HG02938 (cell line): ENCODE measurements at regions not wholly inside any gene's neighbourhood (a gene's known extent, or its start where the extent isn't known, plus 50 kb on each side); places are given as distances from the start of the nearest gene placed in this dataset.

Source experiments
- ATAC-seq: cut with Tn5 transposase; IDR thresholded peaks from one replicate; pipeline ENCODE4 v1.9.1; 2021; ENCODE audit warnings: mild to moderate bottlenecking, moderate library complexity; ENCODE audit not compliant: unreplicated experiment

DNA sequence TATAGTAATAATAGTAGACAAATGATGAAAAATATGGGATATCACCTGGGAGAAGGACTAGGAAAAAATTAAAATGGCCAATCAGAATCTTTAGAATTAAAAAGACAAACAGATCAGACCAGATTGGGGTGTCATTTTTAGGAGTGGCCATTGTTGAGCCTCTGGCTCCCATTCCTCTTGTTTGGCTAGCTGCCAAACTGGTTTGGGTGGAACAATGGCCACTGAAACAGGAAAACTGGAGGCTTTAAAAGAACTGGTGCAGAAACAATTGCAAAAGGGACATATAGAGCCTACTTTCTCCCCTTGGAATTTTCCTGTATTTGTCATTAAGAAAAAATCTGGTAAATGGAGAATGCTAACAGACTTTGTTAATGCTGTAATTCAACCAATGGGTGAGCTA lies 294.8 kb upstream of the DKK2 start:
- no peak for ATAC-seq

DNA sequence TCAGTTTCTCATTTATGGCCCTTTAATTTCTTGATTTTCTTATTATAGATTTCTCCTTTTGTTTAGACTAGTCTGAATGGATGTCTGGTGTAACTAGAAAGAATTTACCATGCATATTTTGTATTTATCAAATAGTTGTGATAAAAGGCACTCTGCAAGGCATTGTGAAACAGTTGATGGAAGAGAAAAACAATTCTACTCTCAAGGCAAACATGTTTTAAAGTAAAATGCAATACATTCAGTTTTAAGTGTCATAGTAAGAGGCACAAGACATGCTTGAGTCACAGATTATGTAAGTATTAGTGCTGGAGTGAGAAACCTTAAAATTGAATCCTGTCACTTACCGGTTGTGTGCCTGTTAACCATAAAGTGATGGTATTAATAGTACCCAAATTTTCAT lies 283.3 kb upstream of the DKK2 start:
- no peak for ATAC-seq

DNA sequence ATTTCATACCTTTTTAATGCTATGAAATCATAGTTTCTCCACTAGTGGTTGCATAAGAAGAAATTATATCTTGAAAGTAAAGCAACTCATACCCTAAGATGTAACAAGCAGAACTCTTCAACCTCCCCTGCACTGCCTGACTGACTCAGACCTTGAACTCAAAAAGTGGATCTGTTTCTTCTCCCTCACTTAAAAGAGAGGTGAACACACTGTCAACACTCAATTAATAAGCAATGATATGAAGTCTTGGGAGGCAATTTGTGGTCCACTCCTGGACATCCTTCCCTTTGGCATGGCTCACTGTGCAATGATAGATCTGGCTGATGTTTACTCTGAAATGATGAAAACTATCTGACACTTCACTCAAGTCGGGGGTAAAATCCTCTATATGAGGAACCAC lies 282.0 kb upstream of the DKK2 start:
- ATAC-seq: no peak

DNA sequence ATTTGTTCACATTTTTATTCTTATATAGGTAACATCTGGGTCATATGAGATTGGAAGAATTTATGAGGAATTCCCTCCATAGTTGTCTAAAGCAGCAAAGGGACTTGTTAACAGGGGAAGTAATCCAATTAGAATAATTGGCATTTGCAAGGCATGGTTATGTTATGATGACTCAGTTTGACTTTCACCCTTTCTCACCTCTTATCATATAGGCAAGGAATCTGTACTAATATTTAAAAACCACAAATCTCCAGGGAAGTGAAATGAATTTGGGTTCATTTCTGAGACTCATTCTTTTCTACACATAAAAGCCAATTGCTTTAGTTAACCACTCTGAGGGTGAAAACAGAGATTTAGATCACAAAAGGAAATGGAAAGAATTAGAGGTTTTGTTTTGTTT lies 281.5 kb upstream of the DKK2 start:
- no peak for ATAC-seq

DNA sequence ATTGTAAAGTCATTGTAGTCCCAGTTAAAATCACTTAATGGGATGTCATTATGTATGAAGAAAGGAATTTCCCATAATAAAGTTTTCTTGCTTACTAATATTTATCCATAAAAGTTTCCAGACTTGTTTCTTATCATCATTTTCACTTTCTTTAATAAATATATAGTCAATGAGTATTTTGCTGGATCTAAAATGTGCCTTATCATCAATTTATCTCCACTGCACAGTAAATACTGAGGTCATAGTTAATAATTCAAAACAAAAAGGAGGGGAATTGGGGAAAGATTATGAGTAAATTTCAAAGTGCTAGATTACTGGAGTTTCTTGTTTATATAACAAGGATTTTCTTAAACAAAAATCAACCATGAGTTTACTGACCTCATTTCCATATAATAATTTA lies 279.5 kb upstream of the DKK2 start:
- ATAC-seq: no peak

DNA sequence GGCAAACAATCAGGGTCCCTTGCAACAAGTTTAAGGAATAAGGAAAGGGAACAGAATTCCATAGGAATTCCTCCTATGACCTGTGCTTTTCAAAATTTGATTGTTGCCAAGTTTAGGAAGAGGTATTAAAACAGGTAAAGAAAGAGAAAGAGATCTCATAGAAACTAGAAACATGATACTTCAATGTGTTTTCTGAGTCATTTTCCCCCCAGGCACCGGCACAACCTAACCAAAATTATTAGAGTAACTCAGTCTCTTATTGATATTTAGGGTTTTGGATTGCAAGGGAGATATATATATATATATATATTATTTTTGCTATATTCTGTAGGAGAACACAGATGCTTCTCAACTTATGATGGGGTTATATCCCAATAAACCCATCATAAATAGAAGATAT lies 278.0 kb upstream of the DKK2 start:
- ATAC-seq: no peak

DNA sequence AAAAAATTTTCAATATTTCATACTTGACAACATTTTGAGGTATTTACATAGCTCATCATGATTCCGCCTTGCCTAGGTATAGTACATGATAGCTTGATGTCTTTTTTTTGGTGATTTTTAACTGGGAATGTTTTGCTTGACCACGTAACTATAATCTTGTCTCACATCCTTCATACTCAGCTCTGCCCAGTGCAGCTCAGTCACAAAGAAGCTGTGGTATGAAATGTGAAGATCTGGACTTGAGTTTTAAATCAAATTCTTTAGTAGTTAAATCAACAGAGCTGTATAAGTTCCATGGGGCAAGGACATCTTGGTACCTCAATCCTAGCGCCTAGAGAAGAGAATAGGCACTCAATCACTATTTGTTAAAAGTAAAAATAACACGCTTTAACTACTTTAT lies 276.3 kb upstream of the DKK2 start:
- ATAC-seq: no peak

DNA sequence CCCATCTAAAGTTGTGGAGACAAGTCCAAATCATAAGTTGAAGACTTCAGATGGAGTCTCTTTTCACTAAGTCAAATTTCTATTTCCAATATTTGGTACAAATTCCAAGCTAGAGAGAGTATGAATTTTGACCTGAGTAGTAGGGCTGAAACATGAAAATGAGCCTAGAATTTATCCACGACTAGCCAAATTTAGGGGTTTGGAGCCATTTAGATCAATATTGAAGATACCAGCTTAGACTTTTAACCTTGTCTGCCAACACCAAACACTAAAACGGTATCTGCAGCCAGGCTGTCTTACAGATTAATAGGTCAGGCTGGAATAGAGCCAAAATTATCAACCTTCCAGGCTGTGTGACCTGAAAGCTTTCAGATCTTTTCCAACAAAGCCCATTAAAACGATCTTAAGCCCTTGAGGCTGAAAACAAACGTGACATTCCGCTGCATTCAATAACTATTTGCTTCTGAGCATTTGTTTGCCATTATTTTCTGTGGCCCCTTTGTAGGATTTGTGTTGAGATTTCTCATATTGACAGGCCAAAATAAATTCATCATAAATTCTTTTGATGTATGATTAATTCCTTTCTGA lies 268.7 kb upstream of the DKK2 start:
- no peak for ATAC-seq

DNA sequence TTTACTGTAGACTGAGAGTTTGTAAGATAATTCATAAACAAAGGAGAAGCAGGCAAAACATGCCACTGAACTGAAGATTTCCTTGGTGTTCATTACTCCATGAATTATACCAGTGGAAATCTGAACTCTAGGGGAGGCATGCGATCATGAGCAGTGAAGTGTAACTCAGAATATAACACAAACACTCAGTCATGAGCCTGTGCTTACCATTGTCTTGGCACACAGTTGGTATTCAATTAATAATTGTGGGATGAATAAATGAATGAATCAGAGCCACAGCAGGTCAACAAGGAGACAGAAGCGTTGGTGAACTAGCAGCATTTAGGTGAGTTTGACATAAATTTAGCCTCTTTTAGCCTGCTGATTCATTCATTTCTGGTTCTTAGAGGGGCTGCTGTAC lies 263.5 kb upstream of the DKK2 start:
- ATAC-seq: no peak

DNA sequence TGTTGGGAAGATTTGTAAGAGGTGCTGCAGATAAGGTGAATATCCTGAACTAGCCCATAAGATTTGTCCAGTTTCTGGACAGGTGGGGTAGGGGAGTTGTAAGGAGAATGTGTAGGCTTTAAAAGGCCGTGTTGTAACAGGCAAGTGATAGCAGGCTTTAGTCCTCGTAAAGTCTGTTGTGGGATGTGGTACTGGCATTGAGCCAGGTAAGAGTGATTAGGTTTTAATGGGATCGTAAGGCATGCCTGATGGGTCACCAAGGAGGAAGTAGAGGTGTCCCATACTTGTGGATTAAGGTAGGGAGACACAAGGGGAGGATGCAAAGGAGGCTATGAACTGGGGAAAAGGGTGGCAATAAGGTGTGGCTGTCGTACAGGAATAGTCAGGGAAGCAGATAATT lies 256.9 kb upstream of the DKK2 start:
- no peak for ATAC-seq

DNA sequence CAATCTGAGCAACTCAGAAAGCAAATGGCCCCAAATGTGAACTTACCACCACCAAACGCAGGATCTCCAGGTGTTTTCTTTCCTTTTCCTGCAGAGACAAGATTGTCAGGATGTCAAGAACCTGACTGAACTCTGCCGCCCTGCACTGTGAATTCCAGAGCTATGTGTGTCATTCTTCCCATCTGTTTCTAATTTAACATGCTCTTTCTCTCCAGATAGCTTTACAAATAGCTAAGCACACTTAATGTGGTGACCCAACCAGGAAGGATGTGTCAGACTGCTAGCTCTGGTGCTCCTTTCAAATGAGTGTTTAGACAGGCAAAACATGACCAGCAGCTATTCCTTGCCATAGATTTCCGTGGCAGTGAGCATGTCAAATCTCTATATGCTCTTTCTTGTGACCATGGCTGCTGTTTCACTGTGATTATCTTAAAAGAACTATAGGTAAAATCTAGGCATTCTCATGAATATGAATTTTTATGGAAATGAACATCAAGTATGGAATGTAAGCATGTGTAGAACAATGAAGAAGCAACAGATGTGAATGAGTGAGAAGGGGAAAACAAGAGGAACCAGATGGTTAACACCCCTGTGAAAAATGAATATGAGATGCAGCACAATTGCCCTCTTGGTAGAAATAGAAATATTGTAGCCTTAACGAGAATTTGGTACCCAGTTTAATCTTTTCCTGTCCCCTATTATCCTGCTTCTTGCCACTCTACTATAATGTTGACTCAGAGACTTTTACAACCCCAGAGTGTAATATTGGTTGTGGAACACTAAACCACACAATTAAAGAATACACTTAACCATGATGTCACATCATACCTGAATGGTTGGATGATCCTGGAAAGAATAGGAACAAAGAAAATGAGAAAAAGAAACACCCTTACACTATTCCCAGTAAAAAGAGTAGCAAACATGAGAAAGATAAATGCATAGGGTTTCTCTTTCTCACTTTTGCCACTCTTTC lies 247.8 kb upstream of the DKK2 start:
- ATAC-seq: no peak

DNA sequence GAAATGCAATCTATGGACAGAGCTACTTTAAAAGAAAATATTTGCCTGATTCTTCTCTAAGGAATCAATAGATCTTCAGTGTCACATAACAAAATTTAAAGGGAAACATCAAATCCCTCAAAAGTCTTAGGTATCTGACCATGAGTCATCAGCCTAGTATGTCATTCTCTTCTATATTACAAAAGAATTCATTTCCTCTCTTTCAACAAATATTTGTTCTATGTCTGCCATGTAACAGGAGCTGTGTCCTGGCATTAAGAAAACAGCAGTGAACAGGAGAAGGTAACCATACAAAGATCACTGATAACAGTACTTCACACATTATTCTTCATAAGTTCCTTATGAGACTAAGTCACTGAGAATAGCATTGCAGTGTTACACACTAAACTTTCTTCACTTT lies 243.6 kb upstream of the DKK2 start:
- no peak for ATAC-seq

DNA sequence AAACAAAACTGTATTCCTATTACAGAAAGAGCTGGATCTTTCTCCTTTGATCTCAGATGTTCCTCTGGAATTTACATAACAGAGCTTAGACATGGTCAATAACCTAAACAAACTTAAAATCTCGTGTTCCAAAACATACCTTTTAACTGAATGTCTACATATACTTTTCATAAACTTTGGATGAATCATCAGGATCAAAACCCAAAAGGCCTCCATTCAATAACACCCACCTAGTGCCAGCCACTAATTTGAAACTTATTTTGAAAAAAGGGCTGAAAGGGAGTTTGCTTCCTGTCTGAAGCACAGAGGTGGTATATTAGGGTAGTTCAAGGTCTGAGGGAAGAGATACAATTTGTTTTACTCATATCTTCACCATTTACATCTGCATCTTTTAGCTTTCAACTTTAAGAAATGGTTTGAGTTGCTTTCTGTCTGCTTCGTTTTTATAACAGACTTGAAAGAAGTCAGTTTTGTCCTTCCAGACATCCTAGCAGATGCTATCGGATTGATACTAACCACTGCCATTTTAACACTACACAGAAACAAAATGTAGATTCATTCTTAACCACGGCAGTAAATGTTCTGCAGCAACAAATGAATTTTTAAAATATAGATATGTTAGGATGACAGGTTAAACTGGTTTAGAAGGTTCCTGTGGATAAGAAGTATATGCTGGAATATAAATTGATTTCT lies 242.8 kb upstream of the DKK2 start:
- no peak for ATAC-seq

DNA sequence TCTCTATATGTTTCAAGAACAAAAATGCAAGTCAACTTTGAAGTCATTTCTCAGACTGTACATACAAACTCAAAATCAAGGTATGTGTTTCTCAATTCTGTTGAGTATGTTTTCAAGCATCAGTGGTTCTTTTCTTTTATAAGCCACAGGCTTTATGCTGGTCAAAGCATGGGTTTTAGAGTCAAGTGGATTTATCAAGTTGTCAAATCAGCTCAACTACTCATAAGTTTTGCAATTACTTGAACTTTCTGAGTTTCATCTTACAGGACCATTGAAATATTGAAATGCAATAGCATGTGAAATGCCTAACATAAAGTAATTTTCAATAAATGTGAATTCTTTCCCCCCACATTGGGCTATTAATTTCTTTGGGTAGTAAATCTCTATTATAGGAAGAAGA lies 239.9 kb upstream of the DKK2 start:
- ATAC-seq: no peak

DNA sequence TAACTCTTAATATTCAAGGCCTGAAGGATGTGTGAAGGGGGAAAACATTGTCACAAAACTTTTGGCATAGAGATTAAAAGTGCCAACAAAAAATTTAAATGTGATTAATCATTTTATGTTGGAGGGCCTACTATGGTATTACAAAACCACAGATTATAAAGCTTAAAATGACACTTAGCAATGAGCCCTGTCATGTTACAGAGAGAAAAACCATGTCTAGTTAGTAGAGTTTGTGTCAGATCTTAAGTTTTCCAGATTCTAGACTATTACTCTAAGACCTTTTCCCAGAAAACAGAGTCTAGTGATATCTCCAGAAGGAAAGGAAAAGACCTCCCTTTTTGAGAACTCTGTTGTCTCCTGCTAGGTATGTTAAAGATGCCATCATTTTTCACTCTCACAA lies 239.1 kb upstream of the DKK2 start:
- ATAC-seq: no peak

DNA sequence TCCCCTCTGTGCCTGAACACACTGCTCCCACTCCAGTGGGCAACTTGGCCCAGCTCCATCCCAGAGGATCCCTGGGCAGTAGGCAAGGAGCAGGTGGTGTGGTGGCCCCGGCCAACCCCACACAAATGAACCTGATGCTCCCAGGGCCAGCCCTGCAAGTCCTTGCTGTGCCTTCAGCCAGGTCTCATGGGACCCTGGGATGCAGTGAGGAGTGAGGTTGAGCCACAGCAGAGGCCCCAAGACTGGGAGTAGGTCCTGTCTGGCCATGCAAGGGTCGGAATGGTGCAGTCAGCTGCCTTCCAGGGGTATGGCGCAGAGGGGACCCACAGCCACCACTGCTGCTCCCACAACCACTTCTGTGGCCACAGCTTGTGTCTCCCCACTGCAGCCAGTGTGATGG lies 234.5 kb upstream of the DKK2 start:
- no peak for ATAC-seq

DNA sequence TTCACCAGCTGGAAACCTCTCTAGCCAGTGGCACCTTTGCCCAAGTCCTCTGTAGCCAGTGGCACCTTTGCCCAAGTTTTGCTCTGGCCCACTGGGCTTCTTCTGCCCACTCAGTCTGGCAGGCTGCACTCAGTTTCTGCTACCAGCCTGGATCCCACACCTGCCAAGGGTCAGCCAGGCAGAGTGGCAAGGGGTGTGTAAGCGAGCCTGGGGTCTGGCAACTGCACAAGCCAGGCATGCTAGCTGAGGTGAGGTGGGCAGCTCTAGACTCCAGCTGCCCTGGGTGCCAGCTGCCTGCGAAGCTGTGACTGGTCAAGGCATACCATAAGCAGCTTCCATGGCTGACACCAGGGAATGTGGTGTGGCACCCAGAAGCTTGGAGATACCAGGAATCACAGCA lies 233.1 kb upstream of the DKK2 start:
- ATAC-seq: no peak

DNA sequence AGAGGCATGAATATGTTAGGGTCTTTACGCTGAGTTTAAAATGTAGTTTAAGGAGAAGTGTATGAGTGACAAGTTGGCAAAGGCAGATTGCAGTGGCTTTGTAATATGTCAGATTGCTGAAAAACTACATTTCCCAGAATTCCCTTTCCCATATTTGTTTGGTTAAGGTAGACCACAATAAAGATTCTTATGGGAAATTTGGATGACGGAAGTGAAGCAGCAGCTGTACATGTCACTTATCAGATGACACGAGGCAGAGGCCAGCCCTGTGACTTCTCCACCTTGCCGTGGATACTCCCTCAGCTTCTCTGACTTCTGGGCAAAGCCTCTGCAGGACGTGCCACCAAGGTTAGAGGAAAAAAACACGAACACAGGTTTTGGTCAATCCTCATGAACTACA lies 229.7 kb upstream of the DKK2 start:
- no peak for ATAC-seq

DNA sequence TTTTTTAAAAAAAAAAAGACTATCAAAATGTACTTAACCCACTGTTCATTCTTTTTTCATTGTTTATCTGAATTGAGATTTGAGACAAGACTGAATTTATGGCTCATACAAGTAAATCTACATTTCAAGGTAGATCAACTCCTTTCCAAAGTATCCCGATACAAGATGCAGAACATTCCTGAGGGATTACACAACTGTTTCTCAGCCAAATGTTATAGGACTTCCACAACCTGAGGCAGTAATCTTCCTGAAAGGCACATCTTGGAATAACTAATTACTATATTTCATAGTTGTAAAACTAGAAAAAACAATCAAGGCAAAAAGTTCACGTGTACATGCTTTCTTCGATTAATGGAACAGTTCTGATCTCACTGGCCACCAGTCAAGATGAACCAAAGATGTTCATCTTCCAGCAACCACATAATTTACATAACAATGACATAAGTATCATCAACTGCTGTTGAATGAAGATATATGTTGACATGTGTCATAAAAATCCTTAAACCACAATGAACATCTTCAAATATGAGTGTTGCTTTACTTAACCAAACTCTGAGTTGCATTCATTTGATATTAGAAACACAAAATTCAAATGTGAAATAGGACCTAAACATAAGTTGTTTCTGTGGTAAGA lies 225.2 kb upstream of the DKK2 start:
- no peak for ATAC-seq

DNA sequence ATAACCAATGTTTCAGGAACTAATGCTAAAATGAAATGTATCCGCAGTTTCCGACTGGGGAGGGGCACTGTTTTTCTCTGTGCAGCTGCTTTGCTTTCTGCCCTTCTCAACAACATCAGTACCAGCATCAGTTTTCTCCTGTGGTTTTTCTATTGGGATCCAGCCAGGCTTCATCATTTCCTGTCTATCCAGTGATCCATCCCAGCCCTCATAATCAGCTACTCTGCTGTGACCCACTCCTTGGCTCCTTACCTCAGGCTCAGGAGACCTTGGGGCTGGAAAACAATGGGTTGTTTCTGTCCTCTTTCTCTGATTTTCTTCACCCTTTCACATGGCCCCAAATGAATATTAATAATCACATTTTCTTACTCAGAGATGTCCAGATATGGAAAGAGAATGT lies 222.2 kb upstream of the DKK2 start:
- ATAC-seq: no peak

DNA sequence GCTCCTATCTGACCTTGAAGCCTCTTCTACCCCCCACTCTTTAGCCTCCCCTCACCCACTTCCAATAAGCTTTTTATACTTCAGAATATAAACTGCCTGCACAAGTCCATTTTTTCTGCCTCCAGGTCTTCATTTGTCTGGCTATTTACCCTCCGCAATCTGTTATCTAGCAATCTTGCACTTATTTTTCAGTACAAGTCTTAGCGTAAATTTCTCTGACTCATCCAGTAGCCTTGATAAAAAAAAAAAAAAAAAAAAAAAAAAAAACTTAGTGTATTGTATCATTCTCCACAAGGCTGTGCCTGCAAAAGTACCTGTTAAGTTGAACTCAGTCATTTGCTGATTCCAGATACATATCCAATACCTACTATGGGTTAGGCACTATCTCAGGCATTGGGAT lies 219.5 kb upstream of the DKK2 start:
- no peak for ATAC-seq

DNA sequence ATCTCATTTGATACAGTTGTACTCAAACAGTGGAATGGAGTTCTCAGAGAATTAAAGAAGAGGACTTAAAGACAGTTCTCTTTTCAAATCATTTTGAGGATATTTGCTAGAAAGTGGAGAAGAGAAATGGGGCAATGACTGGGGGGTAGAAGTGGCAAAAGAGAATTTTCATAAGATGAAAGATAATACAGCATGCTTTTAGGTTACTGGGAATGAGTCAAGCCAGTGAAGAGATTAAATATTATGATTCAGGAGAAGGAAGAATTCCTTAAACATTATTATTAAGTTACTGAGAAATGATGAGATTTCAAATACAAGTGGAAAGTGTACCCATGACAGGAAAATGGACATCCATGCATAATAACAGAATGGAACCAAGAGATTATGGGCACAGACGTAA lies 219.0 kb upstream of the DKK2 start:
- no peak for ATAC-seq
